ENCODE measurements at regions not wholly inside any gene's neighbourhood (a gene's known extent, or its start where the extent isn't known, plus 50 kb on each side); places are given as distances from the start of the nearest gene placed in this dataset.

DNA sequence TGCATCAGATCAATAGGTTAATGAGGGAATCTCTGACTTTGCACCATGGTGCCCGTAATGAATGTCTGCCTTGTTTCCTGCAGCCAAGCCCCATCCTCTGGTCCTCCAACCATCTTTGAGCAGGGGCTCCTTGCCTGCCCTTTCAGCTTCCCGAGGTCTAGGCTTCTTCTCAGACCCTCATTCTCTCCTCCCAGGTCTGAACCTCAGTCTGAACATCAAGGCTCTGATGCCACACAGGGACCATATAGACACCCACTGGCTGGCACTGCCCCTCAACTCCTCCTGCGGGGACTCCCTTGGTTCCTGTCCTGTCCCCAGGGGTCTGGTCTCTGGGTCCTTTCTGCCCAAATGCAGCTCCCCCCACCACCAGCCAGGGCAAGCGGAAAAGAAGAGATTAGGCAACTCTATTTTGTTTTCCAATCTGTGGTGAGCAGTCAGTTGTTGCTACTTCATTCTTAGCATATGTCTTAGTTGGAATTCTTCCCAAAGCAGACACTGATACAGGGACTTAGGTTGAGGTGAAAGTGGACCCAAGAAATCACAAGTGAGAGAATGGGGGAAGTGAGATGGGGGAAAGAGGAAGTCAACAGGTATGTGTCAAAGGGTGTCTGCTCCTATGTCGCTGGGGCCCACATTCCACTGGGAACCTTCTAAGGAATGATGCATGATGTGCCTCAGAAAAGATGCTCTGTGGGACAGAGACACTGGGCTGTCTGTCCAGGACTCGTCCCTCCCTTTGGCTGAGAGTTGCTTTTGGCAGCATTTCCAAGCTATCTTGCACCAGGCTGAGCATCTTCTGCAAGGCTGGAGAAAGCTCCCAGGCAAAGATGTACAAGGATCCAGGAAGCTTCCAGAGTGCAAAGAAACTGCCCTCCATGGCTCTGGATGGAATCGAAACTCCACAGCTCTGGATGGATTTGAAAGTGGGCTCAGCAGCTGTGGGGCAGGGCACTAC lies 1096.5 kb upstream of the TMEM132C start:
- TF ChIP-seq, protein P1, sequence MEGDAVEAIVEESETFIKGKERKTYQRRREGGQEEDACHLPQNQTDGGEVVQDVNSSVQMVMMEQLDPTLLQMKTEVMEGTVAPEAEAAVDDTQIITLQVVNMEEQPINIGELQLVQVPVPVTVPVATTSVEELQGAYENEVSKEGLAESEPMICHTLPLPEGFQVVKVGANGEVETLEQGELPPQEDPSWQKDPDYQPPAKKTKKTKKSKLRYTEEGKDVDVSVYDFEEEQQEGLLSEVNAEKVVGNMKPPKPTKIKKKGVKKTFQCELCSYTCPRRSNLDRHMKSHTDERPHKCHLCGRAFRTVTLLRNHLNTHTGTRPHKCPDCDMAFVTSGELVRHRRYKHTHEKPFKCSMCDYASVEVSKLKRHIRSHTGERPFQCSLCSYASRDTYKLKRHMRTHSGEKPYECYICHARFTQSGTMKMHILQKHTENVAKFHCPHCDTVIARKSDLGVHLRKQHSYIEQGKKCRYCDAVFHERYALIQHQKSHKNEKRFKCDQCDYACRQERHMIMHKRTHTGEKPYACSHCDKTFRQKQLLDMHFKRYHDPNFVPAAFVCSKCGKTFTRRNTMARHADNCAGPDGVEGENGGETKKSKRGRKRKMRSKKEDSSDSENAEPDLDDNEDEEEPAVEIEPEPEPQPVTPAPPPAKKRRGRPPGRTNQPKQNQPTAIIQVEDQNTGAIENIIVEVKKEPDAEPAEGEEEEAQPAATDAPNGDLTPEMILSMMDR (IDR thresholded peaks at IDR 0.05) = no peak
- TF ChIP-seq POLR2A (IDR thresholded peaks at IDR 0.05) = no peak
